Hepatocyte (in vitro differentiated cells): ENCODE measurements at regions not wholly inside any gene's neighbourhood (a gene's known extent, or its start where the extent isn't known, plus 50 kb on each side); places are given as distances from the start of the nearest gene placed in this dataset.

ENCODE experiments used
- DNase-seq: peaks from one replicate; pipeline ENCODE4 v3.0.0-alpha.2; 2016; ENCODE audit warnings: low spot score
- H2AFZ ChIP-seq: fragments of 200-600 bp; sonication (generic); 2 replicates; pipeline ENCODE4 v1.6.0; 2016; ENCODE audit warnings: antibody characterized with exemption, mild to moderate bottlenecking
- H3K27ac ChIP-seq: fragments of 200-600 bp; sonication (generic); 2 replicates; pipeline ENCODE4 v1.5.1; 2016; ENCODE audit warnings: mild to moderate bottlenecking
- H3K27me3 ChIP-seq: fragments of 200-600 bp; sonication (generic); 2 replicates; pipeline ENCODE4 v1.6.1; 2016
- H3K36me3 ChIP-seq: fragments of 200-600 bp; sonication (generic); replicated peaks from 2 replicates; pipeline ENCODE4 v1.5.1; 2016; ENCODE audit warnings: low read depth; ENCODE audit not compliant: insufficient read depth
- H3K4me1 ChIP-seq: fragments of 200-600 bp; sonication (generic); 2 replicates; pipeline ENCODE4 v1.5.1; 2016; ENCODE audit warnings: mild to moderate bottlenecking, moderate library complexity; ENCODE audit not compliant: insufficient read depth
- H3K4me2 ChIP-seq: fragments of 200-600 bp; sonication (generic); 2 replicates; pipeline ENCODE4 v1.6.0; 2016
- H3K4me3 ChIP-seq: fragments of 200-600 bp; sonication (generic); 2 replicates; pipeline ENCODE4 v1.5.1; 2016; ENCODE audit warnings: mild to moderate bottlenecking
- H3K79me2 ChIP-seq: fragments of 200-600 bp; sonication (generic); 2 replicates; pipeline ENCODE4 v1.6.0; 2017; ENCODE audit warnings: mild to moderate bottlenecking
- H3K9me2 ChIP-seq: fragments of 200-600 bp; sonication (generic); replicated peaks from 2 replicates; pipeline ENCODE4 v1.6.0; 2017; ENCODE audit warnings: mild to moderate bottlenecking; ENCODE audit not compliant: insufficient read depth
- H3K9me3 ChIP-seq: fragments of 200-600 bp; sonication (generic); 2 replicates; pipeline ENCODE4 v1.5.1; 2016; ENCODE audit warnings: low read depth, mild to moderate bottlenecking
- H4K20me1 ChIP-seq: fragments of 200-600 bp; sonication (generic); 2 replicates; pipeline ENCODE4 v1.6.0; 2016; ENCODE audit warnings: mild to moderate bottlenecking; ENCODE audit not compliant: insufficient read depth, poor library complexity, severe bottlenecking
- EZH2 ChIP-seq: fragments of 200-600 bp; sonication (generic); IDR thresholded peaks from 2 replicates; pipeline ENCODE4 v1.6.1; 2016; ENCODE audit warnings: antibody characterized with exemption, mild to moderate bottlenecking, borderline replicate concordance
- EZH2phosphoT487 ChIP-seq: fragments of 200-600 bp; sonication (generic); IDR thresholded peaks from one replicate; pipeline ENCODE4 v1.6.1; 2018; ENCODE audit warnings: antibody characterized with exemption, mild to moderate bottlenecking, low read depth, moderate library complexity; ENCODE audit not compliant: unreplicated experiment, severe bottlenecking
- WGBS: methylation state at CpG from one replicate; pipeline ENCODE4 v1.1.6; 2016; ENCODE audit warnings: low lambda C conversion rate; ENCODE audit errors: missing lambda C conversion rate; 5-methylcytosine and 5-hydroxymethylcytosine counted together
- TF ChIP-seq, protein P1 (sequence below): fragments of 200-600 bp; sonication (generic); IDR thresholded peaks from 2 replicates; pipeline ENCODE4 v1.5.1; 2016; ENCODE audit warnings: antibody characterized with exemption, mild to moderate bottlenecking; ENCODE audit not compliant: poor library complexity

DNA sequence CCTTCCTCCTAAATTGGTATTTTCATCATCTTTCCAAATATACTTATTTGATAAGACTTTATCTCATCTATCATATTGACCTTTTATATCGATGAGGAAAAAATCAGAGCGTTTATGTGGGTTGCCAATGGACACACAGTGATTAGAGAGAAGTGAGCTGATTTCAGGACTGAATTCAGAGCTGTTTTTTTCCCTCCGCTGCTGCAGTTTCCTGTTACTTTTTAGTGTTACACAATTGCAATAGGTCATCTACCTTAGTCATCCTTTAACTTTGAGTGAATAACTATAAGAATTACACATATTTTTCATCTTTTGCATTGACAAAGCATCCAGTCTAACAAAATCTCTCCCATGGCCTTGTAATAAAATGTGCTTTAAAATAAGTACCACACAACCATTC lies 266.3 kb upstream of the CNTN4 start:
- H3K9me3 ChIP-seq: no peaks in the 10 kb centered on the region
- H3K36me3 ChIP-seq: no peaks in the 10 kb centered on the region
- H3K4me3 ChIP-seq: no peak overlapping the region
- H3K9me2 ChIP-seq: no peaks in the 10 kb centered on the region
- no peak overlapping the region for H2AFZ ChIP-seq
- TF ChIP-seq EZH2phosphoT487: no peak
- TF ChIP-seq, protein P1, sequence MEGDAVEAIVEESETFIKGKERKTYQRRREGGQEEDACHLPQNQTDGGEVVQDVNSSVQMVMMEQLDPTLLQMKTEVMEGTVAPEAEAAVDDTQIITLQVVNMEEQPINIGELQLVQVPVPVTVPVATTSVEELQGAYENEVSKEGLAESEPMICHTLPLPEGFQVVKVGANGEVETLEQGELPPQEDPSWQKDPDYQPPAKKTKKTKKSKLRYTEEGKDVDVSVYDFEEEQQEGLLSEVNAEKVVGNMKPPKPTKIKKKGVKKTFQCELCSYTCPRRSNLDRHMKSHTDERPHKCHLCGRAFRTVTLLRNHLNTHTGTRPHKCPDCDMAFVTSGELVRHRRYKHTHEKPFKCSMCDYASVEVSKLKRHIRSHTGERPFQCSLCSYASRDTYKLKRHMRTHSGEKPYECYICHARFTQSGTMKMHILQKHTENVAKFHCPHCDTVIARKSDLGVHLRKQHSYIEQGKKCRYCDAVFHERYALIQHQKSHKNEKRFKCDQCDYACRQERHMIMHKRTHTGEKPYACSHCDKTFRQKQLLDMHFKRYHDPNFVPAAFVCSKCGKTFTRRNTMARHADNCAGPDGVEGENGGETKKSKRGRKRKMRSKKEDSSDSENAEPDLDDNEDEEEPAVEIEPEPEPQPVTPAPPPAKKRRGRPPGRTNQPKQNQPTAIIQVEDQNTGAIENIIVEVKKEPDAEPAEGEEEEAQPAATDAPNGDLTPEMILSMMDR: no peak
- no peak for TF ChIP-seq EZH2
- H3K27ac ChIP-seq: no peak overlapping the region
- WGBS: 90% methylated on average over 3 of the region's 3 CpGs
- no peak for DNase-seq
- H3K4me1 ChIP-seq: no peaks in the 10 kb centered on the region
- no peak overlapping the region for H3K4me2 ChIP-seq
- no peaks in the 10 kb centered on the region for H4K20me1 ChIP-seq
- no peaks in the 10 kb centered on the region for H3K27me3 ChIP-seq
- H3K79me2 ChIP-seq: no peaks in the 10 kb centered on the region

DNA sequence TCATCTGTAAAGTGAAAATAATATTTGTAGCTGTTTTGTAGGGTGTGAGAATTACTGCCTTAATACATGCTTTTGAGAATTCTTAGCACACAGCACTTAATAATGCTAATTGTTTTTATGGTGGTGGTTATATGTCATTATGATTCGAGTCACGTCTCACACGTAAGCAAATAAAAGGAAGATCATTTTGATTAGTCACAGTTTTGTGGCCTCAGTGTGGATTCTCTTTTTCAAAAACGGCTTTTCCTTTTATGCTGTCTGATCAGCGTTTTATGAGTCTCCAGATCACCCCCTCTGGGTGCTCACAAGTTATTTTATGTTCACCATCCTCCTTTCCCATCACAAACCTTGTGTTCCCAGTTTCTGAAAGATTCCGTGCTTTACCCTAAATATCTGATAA lies 255.6 kb upstream of the CNTN4 start:
- Histone ChIP-seq H3K9me3 (no peaks in the 10 kb centered on the region), H3K79me2 (no peaks in the 10 kb centered on the region), H3K4me1 (no peaks in the 10 kb centered on the region), H3K27me3 (no peaks in the 10 kb centered on the region), H3K4me3 (no peak overlapping the region), H3K36me3 (no peaks in the 10 kb centered on the region), H2AFZ (no peak overlapping the region), H3K27ac (no peak overlapping the region), H3K4me2 (no peak overlapping the region), H4K20me1 (no peaks in the 10 kb centered on the region), H3K9me2 (no peaks in the 10 kb centered on the region)
- TF ChIP-seq EZH2: no peak
- TF ChIP-seq, protein P1: no peak
- TF ChIP-seq EZH2phosphoT487: no peak
- WGBS: 50% methylated on average over 6 of the region's 6 CpGs
- DNase-seq: no peak

DNA sequence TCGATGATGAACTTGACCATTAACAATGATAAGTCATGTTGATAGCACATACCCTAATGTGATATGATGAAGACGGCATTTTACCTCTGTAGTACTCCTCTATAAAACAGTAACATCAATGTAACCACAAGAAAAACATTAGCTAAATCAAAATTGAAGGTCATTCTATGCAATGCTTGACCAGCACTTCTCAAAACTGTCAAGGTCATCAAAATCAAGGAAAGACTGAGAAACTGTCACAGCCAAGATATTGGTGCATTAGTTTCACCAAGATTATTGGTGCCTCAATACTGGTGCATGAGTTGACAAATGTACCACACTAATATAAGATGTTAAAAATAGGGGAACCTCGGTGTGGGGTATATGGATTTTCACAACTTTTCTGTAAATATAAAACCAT lies 251.1 kb upstream of the CNTN4 start:
- H4K20me1 ChIP-seq: no peaks in the 10 kb centered on the region
- 82% methylated on average over 3 of the region's 3 CpGs for WGBS
- no peak for DNase-seq
- H3K4me2 ChIP-seq: no peak overlapping the region
- no peaks in the 10 kb centered on the region for H3K36me3 ChIP-seq
- no peaks in the 10 kb centered on the region for H3K79me2 ChIP-seq
- H3K9me2 ChIP-seq: no peaks in the 10 kb centered on the region
- H3K4me3 ChIP-seq: no peak overlapping the region
- H3K27me3 ChIP-seq: no peaks in the 10 kb centered on the region
- no peaks in the 10 kb centered on the region for H3K4me1 ChIP-seq
- no peak overlapping the region for H3K27ac ChIP-seq
- no peak overlapping the region for H2AFZ ChIP-seq
- TF ChIP-seq, protein P1: no peak
- TF ChIP-seq EZH2 (no peak), EZH2phosphoT487 (no peak)
- no peaks in the 10 kb centered on the region for H3K9me3 ChIP-seq

DNA sequence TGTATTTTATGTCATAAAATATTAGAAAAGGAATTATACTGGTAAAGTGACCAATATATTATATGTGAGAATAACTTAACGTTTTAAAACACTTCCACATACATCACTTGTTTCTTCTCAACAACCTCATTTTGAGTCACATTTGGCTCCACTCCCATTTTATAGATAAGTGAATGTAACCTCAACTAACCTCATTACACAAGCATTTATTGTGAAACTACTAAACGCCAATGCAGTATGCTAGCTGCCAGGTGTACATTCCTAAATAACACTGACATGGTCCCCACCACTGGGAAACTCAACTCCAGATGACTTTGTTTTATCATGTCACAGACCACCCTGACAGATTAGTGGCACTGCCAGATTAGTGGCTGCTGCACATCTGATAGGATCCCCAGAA lies 249.7 kb upstream of the CNTN4 start:
- H3K9me2 ChIP-seq: no peaks in the 10 kb centered on the region
- H3K27ac ChIP-seq: no peak overlapping the region
- WGBS: 61% methylated on average over 2 of the region's 2 CpGs
- TF ChIP-seq EZH2 (no peak), EZH2phosphoT487 (no peak)
- TF ChIP-seq, protein P1: no peak
- H3K79me2 ChIP-seq: no peaks in the 10 kb centered on the region
- no peaks in the 10 kb centered on the region for H3K4me1 ChIP-seq
- no peak overlapping the region for H3K4me2 ChIP-seq
- no peaks in the 10 kb centered on the region for H4K20me1 ChIP-seq
- no peak overlapping the region for H2AFZ ChIP-seq
- DNase-seq: no peak
- H3K9me3 ChIP-seq: no peaks in the 10 kb centered on the region
- H3K36me3 ChIP-seq: no peaks in the 10 kb centered on the region
- H3K4me3 ChIP-seq: no peak overlapping the region
- no peaks in the 10 kb centered on the region for H3K27me3 ChIP-seq
